Bronchial epithelial cell (primary cell): ENCODE measurements at regions not wholly inside any gene's neighbourhood (a gene's known extent, or its start where the extent isn't known, plus 50 kb on each side); places are given as distances from the start of the nearest gene placed in this dataset.

Source experiments
- DNase-seq: peaks from one replicate; pipeline ENCODE4 v3.0.0-alpha.2; 2010; ENCODE audit warnings: low read depth
- FAIRE-seq: peaks from 2 replicates; lab custom pipeline; 2011; peaks lifted over from hg19 to GRCh38; lab: Jason Lieb, UNC
- H3K27me3 ChIP-seq: 2 replicates; pipeline ENCODE4 v1.5.1; 2011; ENCODE audit warnings: low read length; ENCODE audit not compliant: control insufficient read depth, insufficient read depth
- H3K36me3 ChIP-seq: 2 replicates; pipeline ENCODE4 v1.5.1; 2011; ENCODE audit warnings: low read length; ENCODE audit not compliant: control insufficient read depth, insufficient read depth
- H3K4me3 ChIP-seq: 2 replicates; pipeline ENCODE4 v1.5.1; 2011; ENCODE audit warnings: mild to moderate bottlenecking, low read depth, low read length, control low read depth
- CTCF ChIP-seq: IDR thresholded peaks from 2 replicates; pipeline ENCODE4 v1.5.1; 2011; ENCODE audit warnings: mild to moderate bottlenecking, moderate library complexity, low read length, control low read depth, inconsistent platforms; ENCODE audit not compliant: insufficient read depth, severe bottlenecking

- no peak for FAIRE-seq
- Histone ChIP-seq H3K4me3 (no peak overlapping the region), H3K27me3 (no peaks in the 10 kb centered on the region), H3K36me3 (no peaks in the 10 kb centered on the region)
- no peak for DNase-seq
- TF ChIP-seq CTCF = no peak
Measured at GRCh38 chr10:23965123-23965522, 243.8 kb upstream of the KIAA1217 start.

- FAIRE-seq (no peak), DNase-seq (no peak)
- Histone ChIP-seq H3K4me3 (no peak overlapping the region), H3K27me3 (no peaks in the 10 kb centered on the region), H3K36me3 (no peaks in the 10 kb centered on the region)
- TF ChIP-seq CTCF = no peak
Measured at GRCh38 chr10:23965880-23966279, 243.1 kb upstream of the KIAA1217 start.

- Histone ChIP-seq H3K4me3 (no peak overlapping the region), H3K36me3 (no peaks in the 10 kb centered on the region), H3K27me3 (no peaks in the 10 kb centered on the region)
- FAIRE-seq (no peak), DNase-seq (no peak)
- no peak for TF ChIP-seq CTCF
Measured at GRCh38 chr10:23966504-23967051, 242.4 kb upstream of the KIAA1217 start.

- Histone ChIP-seq H3K4me3 (no peak overlapping the region), H3K36me3 (no peaks in the 10 kb centered on the region), H3K27me3 (no peaks in the 10 kb centered on the region)
- no peak for TF ChIP-seq CTCF
- no peak for DNase-seq
- FAIRE-seq = no peak
Measured at GRCh38 chr10:23968301-23968700, 240.6 kb upstream of the KIAA1217 start.

DNA sequence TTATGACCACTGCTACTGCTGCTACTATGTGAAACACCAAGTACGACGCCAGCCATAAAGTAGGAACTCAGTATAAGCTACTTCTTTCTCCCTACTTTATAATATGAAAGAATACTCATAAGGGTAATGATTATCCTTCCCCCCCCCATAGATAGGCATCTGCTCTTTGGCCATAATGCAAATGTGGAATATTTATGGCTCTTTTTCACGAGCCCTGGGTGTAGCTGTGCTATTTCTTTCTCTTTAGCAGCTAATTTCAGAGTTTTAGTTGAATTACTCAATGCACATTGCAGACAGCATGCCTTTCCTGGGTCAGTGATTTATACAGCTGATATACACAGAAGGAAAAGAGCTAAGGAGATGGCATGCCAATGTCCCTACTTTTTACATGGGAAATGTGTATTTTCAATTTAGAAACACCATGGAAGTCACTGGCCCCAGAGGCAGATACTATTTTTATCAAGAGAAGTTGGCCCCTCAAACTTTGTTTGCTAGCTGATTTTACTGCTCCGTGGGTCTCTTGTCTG is 234.1 kb upstream of the KIAA1217 start:
- TF ChIP-seq CTCF = no peak
- no peak for DNase-seq
- H3K36me3 ChIP-seq = no peaks in the 10 kb centered on the region
- H3K4me3 ChIP-seq = no peak overlapping the region
- no peak for FAIRE-seq
- no peaks in the 10 kb centered on the region for H3K27me3 ChIP-seq

DNA sequence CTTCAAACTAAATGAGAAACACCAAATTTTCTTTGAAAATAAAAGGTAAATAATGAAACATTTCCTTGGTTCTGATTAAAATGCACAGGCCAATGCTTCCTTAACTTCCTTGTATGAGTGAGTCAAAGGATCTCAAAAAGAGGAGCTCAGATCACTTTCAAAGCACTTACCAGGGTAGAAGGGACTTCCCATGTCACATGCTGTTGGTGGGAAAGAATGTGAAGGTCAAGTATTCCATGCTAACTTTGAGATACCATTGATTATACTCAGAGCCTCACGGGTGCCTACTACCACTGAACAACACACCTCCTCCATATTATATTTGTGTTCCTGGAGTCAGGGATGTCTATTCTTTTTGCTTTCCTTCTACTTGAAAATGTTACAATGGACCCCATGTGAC is 233.5 kb upstream of the KIAA1217 start:
- H3K36me3 ChIP-seq = no peaks in the 10 kb centered on the region
- no peak overlapping the region for H3K4me3 ChIP-seq
- no peak for DNase-seq
- H3K27me3 ChIP-seq = no peaks in the 10 kb centered on the region
- no peak for FAIRE-seq
- no peak for TF ChIP-seq CTCF
